Upper lobe of right lung (tissue), 1 donor: ENCODE measurements at regions not wholly inside any gene's neighbourhood (a gene's known extent, or its start where the extent isn't known, plus 50 kb on each side); places are given as distances from the start of the nearest gene placed in this dataset.
A peak's percentile ranks its signal among the peaks of the same experiment; 100 is the strongest.

ENCODE experiments used
- ATAC-seq: fragments of 200-7000 bp; cut with Tn5 transposase; one replicate; pipeline ENCODE4 v1.9.1; 2020; ENCODE audit warnings: mild to moderate bottlenecking, moderate library complexity
- DNase-seq: peaks from one replicate; pipeline ENCODE4 v3.0.0-alpha.2; 2020
- H3K27ac ChIP-seq: fragments of 200-600 bp; one replicate; pipeline ENCODE4 v1.8.0; 2022
- H3K27me3 ChIP-seq: fragments of 200-600 bp; one replicate; pipeline ENCODE4 v1.8.0; 2022; ENCODE audit warnings: mild to moderate bottlenecking
- H3K36me3 ChIP-seq: fragments of 200-600 bp; one replicate; pipeline ENCODE4 v1.8.0; 2022
- H3K4me1 ChIP-seq: fragments of 200-600 bp; one replicate; pipeline ENCODE4 v1.8.0; 2022
- H3K4me3 ChIP-seq: fragments of 200-600 bp; one replicate; pipeline ENCODE4 v1.8.0; 2022; ENCODE audit warnings: mild to moderate bottlenecking
- H3K9me3 ChIP-seq: fragments of 200-600 bp; one replicate; pipeline ENCODE4 v1.8.0; 2022
- CTCF ChIP-seq: fragments of 200-600 bp; IDR thresholded peaks from one replicate; pipeline ENCODE4 v1.8.0; 2022; ENCODE audit warnings: antibody characterized with exemption
- intact Hi-C: fragments of 100-400 bp; cut with DNase I; formaldehyde crosslinking; loops from one replicate; pipeline ENCODE4 v1.11.0; 2022
- donor health status: DM: no; HTN: yes; CAD: no; lungs with severe emphysema.

- TF ChIP-seq CTCF = no peak
- Histone ChIP-seq H3K27me3 (no peaks in the 10 kb centered on the region), H3K9me3 (no peaks in the 10 kb centered on the region), H3K27ac (no peak overlapping the region), H3K4me1 (no peaks in the 10 kb centered on the region), H3K36me3 (no peaks in the 10 kb centered on the region), H3K4me3 (no peak overlapping the region)
- intact Hi-C loops = no loop called here
- no peak for DNase-seq
- no peak for ATAC-seq
Measured at GRCh38 chr3:84744130-84744529, 214.7 kb upstream of the CADM2 start.

DNA sequence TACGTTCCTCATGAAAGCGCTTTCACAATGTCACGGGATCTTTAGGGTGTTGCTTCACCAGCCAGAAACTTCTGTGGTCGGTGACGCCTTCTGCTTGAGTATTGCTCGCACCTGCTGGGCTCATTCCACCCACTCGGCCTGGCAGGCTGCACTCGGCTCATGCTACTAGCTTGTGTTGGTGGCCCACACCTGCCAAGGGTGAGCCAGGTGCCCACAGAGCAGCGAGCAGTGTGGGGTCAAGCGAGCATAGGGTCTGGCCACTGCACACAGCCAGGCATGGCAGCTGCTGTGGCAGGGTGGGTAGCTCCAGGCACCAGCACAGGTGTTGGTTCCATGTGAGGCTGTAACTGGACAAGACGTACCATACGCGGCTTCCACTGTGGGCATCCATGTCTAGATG lies 202.9 kb upstream of the CADM2 start:
- H3K4me3 ChIP-seq = no peak overlapping the region
- no peaks in the 10 kb centered on the region for H3K27me3 ChIP-seq
- intact Hi-C loops = no loop called here
- H3K27ac ChIP-seq = no peak overlapping the region
- peak; percentile 40 for ATAC-seq
- H3K36me3 ChIP-seq = no peaks in the 10 kb centered on the region
- H3K9me3 ChIP-seq = no peaks in the 10 kb centered on the region
- no peak for TF ChIP-seq CTCF
- no peaks in the 10 kb centered on the region for H3K4me1 ChIP-seq
- DNase-seq = no peak

GRCh38 chr3:84759361-84759760 lies 199.4 kb upstream of the CADM2 start:
- no peak overlapping the region for H3K4me3 ChIP-seq
- ATAC-seq (peak; percentile 30), DNase-seq (no peak)
- no peaks in the 10 kb centered on the region for H3K4me1 ChIP-seq
- H3K36me3 ChIP-seq = no peaks in the 10 kb centered on the region
- H3K27ac ChIP-seq = no peak overlapping the region
- no peaks in the 10 kb centered on the region for H3K27me3 ChIP-seq
- intact Hi-C loops = no loop called here
- no peaks in the 10 kb centered on the region for H3K9me3 ChIP-seq
- no peak for TF ChIP-seq CTCF

- ATAC-seq (peak; percentile 39), DNase-seq (no peak)
- peak; percentile 32 for TF ChIP-seq CTCF
- H3K4me1 ChIP-seq = no peaks in the 10 kb centered on the region
- no peak overlapping the region for H3K27ac ChIP-seq
- H3K36me3 ChIP-seq = no peaks in the 10 kb centered on the region
- H3K4me3 ChIP-seq = no peak overlapping the region
- no peaks in the 10 kb centered on the region for H3K27me3 ChIP-seq
- intact Hi-C loops = no loop called here
- H3K9me3 ChIP-seq = no peaks in the 10 kb centered on the region
Measured at GRCh38 chr3:84772841-84773240, 185.9 kb upstream of the CADM2 start.

DNA sequence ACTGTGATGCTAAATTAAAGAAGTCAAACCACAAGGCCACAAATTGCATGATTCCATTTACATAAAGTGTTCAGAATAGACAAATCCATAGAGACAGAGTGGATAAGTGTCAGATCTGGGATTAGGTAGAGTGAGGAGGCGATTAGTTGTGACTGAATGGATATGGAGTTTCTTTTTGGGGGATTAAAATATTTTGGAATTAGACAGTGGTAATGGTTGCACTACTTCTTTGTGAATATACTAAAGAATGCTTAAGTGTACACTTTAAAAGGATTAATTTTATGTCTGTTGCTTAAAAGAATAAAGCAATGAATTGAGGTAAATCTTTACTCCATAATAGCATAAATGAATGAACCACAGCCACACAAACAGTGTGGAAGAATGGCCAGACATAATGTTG lies 175.5 kb upstream of the CADM2 start:
- intact Hi-C loops = no loop called here
- ATAC-seq = no peak
- no peaks in the 10 kb centered on the region for H3K9me3 ChIP-seq
- no peak for TF ChIP-seq CTCF
- H3K4me1 ChIP-seq = no peaks in the 10 kb centered on the region
- no peaks in the 10 kb centered on the region for H3K36me3 ChIP-seq
- no peak overlapping the region for H3K4me3 ChIP-seq
- H3K27me3 ChIP-seq = no peaks in the 10 kb centered on the region
- DNase-seq = no peak
- no peak overlapping the region for H3K27ac ChIP-seq

- Histone ChIP-seq H3K4me3 (no peak overlapping the region), H3K27ac (no peak overlapping the region), H3K9me3 (no peaks in the 10 kb centered on the region), H3K36me3 (no peaks in the 10 kb centered on the region), H3K4me1 (no peaks in the 10 kb centered on the region), H3K27me3 (no peaks in the 10 kb centered on the region)
- DNase-seq (no peak), ATAC-seq (no peak)
- intact Hi-C loops = no loop called here
- no peak for TF ChIP-seq CTCF
Measured at GRCh38 chr3:84789961-84790360, 168.8 kb upstream of the CADM2 start.
